ENCODE measurements at regions not wholly inside any gene's neighbourhood (a gene's known extent, or its start where the extent isn't known, plus 50 kb on each side); places are given as distances from the start of the nearest gene placed in this dataset.

DNA sequence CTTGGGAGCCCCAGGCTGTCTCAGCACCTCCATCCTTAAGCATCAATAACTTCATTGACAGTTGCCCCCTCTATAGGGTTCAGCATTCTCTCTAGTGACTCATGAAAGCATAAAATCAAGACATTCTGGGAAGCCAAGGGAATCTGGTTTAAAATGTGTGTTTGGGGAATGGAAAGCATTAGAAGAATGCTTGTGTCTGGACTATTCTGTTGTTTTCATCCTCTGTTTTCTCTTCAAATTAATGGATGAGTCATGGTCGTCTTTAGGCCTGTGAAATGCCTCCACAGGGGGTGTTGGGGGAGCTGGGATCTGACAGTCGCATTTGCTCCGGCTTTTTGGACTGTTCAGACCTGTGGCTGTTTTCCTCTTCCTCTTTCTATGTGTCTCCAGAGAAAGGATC, 279.7 kb downstream of the CDC5L start (continued):
- TF ChIP-seq, protein P1, sequence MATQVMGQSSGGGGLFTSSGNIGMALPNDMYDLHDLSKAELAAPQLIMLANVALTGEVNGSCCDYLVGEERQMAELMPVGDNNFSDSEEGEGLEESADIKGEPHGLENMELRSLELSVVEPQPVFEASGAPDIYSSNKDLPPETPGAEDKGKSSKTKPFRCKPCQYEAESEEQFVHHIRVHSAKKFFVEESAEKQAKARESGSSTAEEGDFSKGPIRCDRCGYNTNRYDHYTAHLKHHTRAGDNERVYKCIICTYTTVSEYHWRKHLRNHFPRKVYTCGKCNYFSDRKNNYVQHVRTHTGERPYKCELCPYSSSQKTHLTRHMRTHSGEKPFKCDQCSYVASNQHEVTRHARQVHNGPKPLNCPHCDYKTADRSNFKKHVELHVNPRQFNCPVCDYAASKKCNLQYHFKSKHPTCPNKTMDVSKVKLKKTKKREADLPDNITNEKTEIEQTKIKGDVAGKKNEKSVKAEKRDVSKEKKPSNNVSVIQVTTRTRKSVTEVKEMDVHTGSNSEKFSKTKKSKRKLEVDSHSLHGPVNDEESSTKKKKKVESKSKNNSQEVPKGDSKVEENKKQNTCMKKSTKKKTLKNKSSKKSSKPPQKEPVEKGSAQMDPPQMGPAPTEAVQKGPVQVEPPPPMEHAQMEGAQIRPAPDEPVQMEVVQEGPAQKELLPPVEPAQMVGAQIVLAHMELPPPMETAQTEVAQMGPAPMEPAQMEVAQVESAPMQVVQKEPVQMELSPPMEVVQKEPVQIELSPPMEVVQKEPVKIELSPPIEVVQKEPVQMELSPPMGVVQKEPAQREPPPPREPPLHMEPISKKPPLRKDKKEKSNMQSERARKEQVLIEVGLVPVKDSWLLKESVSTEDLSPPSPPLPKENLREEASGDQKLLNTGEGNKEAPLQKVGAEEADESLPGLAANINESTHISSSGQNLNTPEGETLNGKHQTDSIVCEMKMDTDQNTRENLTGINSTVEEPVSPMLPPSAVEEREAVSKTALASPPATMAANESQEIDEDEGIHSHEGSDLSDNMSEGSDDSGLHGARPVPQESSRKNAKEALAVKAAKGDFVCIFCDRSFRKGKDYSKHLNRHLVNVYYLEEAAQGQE (IDR thresholded peaks at IDR 0.05; ENCODE audit: borderline replicate concordance), result no peak

DNA sequence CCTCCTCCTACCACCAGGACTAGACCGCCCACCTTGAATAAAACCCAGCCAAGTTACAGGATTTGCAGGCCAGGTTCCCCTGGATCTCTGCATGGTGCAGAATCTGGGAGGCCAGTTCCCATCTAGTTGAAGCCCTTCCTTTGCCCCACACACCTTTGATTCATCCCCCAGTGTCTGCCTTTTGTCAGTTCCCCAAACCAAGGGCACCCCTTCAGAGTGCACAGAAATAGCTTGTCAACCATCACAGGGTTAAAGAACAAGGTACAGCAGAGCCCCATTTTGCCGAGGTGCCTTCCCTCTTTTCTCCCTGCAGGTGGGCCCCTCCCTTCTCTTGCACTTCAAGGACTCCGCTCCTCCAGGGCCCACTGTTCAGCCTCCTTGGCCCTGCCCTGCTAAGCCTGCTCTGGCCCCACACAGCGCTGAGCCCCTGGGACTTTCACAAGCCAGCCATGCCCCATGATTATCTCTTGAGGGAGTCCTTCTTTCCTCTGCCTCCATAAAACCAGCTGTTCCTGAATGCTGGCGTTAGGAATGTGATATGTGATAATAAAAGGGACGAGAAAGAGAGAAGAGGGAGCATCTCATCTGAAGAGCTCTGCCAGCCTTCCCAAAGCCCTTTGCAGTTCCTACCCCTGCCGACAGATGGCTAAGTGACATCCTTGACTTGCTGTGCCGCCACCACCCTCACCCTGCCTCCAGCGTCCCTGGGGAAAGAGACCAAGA, 280.3 kb downstream of the CDC5L start:
- no peak overlapping the region for H3K4me3 ChIP-seq (ENCODE audit: low read length)
- H3K9me2 ChIP-seq (ENCODE audit: insufficient read depth, low read length), result no peaks in the 10 kb centered on the region
- H3F3A ChIP-seq (ENCODE audit: insufficient read depth, low read length, poor library complexity, severe bottlenecking), result no peaks in the 10 kb centered on the region
- H2AFZ ChIP-seq (ENCODE audit: low read depth, low read length), result no peak overlapping the region
- H4K20me1 ChIP-seq (ENCODE audit: insufficient read depth), result no peaks in the 10 kb centered on the region
- no peak overlapping the region for H3K4me2 ChIP-seq (ENCODE audit: low read length)
- no peaks in the 10 kb centered on the region for H3K9me3 ChIP-seq (ENCODE audit: low read length)
- H3K79me2 ChIP-seq (replicated peaks; ENCODE audit: insufficient read depth, low read length), result no peaks in the 10 kb centered on the region
- H3K27me3 ChIP-seq (ENCODE audit: insufficient read depth, low read depth, low read length), result no peaks in the 10 kb centered on the region
- H3K27ac ChIP-seq (ENCODE audit: low read length), result no peak overlapping the region
- H3K36me3 ChIP-seq (ENCODE audit: insufficient read depth, low read length), result no peaks in the 10 kb centered on the region
- TF ChIP-seq EZH2 (IDR thresholded peaks at IDR 0.05; ENCODE audit: borderline replicate concordance, insufficient read depth, low read length, poor library complexity, severe bottlenecking), result no peak
- no peak for TF ChIP-seq MXI1 (conservative IDR thresholded peaks at IDR 0.05; ENCODE audit: poor library complexity, severe bottlenecking)
- no peak for TF ChIP-seq RAD21 (conservative IDR thresholded peaks at IDR 0.05)
- TF ChIP-seq EP300 (conservative IDR thresholded peaks at IDR 0.05; ENCODE audit: poor library complexity, severe bottlenecking), result no peak
- no peak for TF ChIP-seq TAF1 (IDR thresholded peaks at IDR 0.05; ENCODE audit: low read depth)
- no peak for TF ChIP-seq POLR2AphosphoS5 (IDR thresholded peaks at IDR 0.05)
- TF ChIP-seq SMC3 (conservative IDR thresholded peaks at IDR 0.05; ENCODE audit: poor library complexity), result no peak
- TF ChIP-seq, protein P2, sequence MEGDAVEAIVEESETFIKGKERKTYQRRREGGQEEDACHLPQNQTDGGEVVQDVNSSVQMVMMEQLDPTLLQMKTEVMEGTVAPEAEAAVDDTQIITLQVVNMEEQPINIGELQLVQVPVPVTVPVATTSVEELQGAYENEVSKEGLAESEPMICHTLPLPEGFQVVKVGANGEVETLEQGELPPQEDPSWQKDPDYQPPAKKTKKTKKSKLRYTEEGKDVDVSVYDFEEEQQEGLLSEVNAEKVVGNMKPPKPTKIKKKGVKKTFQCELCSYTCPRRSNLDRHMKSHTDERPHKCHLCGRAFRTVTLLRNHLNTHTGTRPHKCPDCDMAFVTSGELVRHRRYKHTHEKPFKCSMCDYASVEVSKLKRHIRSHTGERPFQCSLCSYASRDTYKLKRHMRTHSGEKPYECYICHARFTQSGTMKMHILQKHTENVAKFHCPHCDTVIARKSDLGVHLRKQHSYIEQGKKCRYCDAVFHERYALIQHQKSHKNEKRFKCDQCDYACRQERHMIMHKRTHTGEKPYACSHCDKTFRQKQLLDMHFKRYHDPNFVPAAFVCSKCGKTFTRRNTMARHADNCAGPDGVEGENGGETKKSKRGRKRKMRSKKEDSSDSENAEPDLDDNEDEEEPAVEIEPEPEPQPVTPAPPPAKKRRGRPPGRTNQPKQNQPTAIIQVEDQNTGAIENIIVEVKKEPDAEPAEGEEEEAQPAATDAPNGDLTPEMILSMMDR (IDR thresholded peaks at IDR 0.05; ENCODE audit: poor library complexity, severe bottlenecking), result no peak
- TF ChIP-seq, protein P1 (IDR thresholded peaks at IDR 0.05; ENCODE audit: borderline replicate concordance), result no peak
- H3K9ac ChIP-seq (ENCODE audit: low read length), result no peak overlapping the region

Data from neural cell (in vitro differentiated cells).